Adipocyte (in vitro differentiated cells): ENCODE measurements at regions not wholly inside any gene's neighbourhood (a gene's known extent, or its start where the extent isn't known, plus 50 kb on each side); places are given as distances from the start of the nearest gene placed in this dataset.

Source experiments
- DNase-seq: peaks from one replicate; pipeline ENCODE4 v3.0.0-alpha.2; 2015; ENCODE audit warnings: low read depth
- H3K27me3 ChIP-seq: replicated peaks from 2 replicates; pipeline ENCODE4 v1.7.0; 2013; ENCODE audit warnings: mild to moderate bottlenecking, low read length, moderate library complexity; ENCODE audit not compliant: control insufficient read depth, insufficient read depth
- H3K36me3 ChIP-seq: 2 replicates; pipeline ENCODE4 v1.7.0; 2013; ENCODE audit warnings: low read length, mild to moderate bottlenecking, moderate library complexity; ENCODE audit not compliant: control insufficient read depth, insufficient read depth, severe bottlenecking
- H3K4me1 ChIP-seq: 2 replicates; pipeline ENCODE4 v1.7.0; 2013; ENCODE audit warnings: mild to moderate bottlenecking, low read length, moderate library complexity; ENCODE audit not compliant: control insufficient read depth, insufficient read depth
- H3K4me3 ChIP-seq: 2 replicates; pipeline ENCODE4 v1.7.0; 2013; ENCODE audit warnings: mild to moderate bottlenecking, low read length, moderate library complexity
- H3K9ac ChIP-seq: 2 replicates; pipeline ENCODE4 v1.7.0; 2013; ENCODE audit warnings: mild to moderate bottlenecking, low read length, moderate library complexity
- H3K9me3 ChIP-seq: 2 replicates; pipeline ENCODE4 v1.7.0; 2013; ENCODE audit warnings: mild to moderate bottlenecking, low read length, moderate library complexity; ENCODE audit not compliant: control insufficient read depth

DNA sequence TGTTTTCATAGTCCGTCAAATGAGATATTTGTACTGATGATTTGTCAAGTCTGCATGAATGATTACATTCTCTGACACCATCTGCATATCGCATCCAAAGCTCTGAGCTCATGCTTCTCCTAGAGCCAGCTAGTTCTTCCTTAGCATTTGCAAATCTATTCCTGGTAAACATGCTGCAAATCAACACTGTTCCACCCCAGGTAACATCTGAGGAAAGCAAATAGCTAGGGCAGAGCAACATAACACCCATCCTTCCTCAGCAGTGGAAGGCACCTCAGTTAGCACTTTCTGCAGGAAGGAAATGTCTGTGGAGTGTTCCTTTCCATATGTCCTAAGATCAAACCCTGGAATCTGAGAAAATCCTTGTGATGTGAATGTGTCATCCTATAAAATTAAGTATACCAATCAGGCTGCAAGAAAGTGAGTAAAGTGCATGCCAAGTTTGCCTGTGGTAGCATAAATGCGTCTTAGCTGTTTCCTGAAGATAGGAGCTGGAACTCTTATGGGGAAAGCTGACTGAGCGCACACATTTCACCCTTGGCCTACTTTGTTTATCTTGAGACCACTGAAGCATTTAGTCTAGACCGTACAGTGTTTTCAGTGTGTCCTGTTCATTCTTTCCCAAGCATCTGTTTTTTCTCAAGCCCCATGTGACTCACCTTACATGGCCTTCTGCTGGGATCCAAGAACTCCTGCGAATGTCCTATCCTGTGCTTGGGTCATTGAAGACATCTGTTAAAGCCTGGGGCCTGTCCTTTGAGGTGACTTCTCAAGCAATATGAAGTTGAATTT lies 50.9 kb upstream of the STARD4 start:
- Histone ChIP-seq H3K9ac (no peak overlapping the region), H3K36me3 (no peaks in the 10 kb centered on the region)
- peak; percentile 95 for DNase-seq

DNA sequence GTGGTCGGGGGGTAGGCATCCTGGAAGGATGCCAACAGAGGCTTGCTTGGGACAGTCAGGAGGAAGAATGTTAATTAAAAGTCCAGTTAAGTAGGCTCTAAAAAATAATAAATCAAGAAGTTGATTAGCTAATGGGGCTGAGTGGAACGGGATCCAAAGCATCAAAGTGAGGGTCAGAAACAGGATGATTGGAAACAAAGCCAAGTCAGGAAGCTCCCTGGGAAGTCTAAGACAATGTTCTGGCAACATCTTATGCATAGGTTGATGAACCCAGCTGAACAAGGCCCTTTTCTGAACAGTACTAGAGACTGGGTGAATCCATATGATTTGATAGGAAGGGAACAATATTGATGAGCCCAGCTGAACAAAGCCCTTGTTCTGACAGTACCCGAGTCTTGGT lies 50.2 kb upstream of the STARD4 start:
- Histone ChIP-seq H3K36me3 (no peaks in the 10 kb centered on the region), H3K4me3 (no peak overlapping the region), H3K4me1 (no peaks in the 10 kb centered on the region), H3K9me3 (peaks cover 7% of the 10 kb centered on the region), H3K9ac (no peak overlapping the region), H3K27me3 (no peaks in the 10 kb centered on the region)
- DNase-seq = no peak

More for the DNA sequence above, 50.9 kb upstream of the STARD4 start:
- Histone ChIP-seq H3K4me3 (no peak overlapping the region), H3K27me3 (no peaks in the 10 kb centered on the region), H3K9me3 (peaks cover 7% of the 10 kb centered on the region), H3K4me1 (no peaks in the 10 kb centered on the region)
